Islet of Langerhans (tissue), 1 donor: ENCODE measurements at regions not wholly inside any gene's neighbourhood (a gene's known extent, or its start where the extent isn't known, plus 50 kb on each side); places are given as distances from the start of the nearest gene placed in this dataset.
"Not testable (repeated sequence)": the region's sequence is repeated elsewhere in the genome, so short reads cannot be mapped to it uniquely, and the experiment has no call there.

ENCODE experiments used
- FAIRE-seq: peaks from one replicate; lab custom pipeline; 2011; peaks lifted over from hg19 to GRCh38; lab: Jason Lieb, UNC

DNA sequence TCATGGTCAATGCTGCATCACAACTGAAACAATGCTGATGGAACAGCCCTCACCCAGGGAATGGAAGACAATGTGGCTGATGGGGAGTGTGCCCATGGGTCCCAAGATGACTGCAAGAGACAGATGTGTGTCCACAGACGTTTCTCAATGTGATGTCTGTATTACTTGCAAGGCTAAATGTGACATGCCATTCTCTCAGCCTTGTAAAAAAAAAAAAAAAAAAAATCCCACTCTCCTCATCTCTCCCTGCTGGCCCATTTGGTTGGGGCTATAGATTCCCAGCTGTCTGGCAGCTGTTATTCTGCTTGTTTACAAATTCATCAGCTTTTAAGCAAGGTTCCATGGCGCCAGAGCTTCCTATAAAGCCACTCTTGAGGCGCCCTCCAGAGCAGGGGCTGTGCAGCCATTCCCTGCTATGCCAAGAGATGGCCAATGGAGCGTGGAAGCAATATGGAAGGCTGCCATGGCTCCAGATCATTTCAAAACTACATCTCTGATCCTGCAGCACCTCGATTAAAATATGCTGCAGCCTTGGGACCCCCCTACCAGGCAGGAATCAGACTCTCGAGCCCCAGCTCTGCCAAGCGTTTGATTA is 294.8 kb downstream of the FOXO1 start:
- FAIRE-seq, result no peak

- not testable (repeated sequence) for FAIRE-seq
These were observed 292.8 kb downstream of the FOXO1 start for GRCh38 chr13:40373608-40374007.

DNA sequence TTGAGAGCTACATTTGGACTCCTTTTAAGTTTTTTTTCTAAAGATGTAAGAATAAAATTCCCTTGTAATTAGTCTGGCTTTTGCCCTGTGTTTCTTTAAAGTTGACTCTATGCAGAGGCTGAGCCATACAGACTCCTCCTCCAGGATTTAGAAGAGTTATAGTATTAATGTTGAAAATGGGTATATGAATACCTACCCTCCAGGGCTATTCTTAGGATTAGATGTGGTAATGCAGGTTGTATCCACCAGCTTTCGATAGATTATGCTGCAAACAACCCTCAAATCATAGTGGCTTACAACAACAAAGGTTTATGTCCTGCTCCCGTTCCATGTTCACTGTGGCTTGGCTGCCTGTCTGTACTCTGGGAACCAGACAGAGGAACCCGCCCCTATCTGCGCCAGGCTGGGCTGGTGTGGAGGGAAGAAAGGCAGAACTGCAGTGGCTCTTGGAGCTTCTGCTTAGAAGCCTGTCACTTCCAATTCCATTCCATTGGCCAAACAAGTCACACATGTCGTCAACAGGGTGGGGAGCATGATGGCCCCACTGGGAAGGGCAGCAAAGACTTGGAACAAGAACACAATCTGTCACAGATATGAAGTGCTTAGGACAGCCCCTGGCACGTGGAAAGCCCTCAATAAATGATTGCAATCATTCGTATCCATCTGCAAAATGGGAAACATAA is 290.8 kb downstream of the FOXO1 start:
- FAIRE-seq, result no peak

DNA sequence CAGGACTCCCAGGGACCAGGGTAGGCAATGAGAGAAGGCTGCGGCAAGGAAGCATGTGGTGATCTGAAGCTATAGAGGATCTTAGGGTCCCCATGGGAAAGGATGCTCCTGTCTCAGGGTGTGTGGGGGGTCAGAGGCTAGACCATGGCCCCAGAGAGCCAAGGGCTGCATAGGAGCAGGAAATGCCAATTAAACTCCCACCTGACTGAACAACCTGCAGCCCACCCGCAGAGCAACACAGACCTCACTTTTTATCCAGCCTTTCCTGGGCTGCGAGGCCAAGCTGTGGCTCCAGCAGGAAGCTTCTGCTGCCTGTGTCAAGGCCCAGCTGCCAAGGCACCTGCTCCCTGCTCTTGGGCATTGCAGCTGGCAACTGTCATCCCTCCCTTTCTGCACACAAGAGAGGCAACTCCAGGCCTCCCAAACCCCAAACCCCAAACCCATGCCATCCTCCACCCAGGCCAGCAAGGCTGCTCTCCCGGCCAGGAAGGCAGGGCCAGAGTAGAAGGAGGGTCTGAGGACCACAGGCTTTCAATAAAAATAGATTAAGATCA is 290.1 kb downstream of the FOXO1 start:
- FAIRE-seq, result no peak

DNA sequence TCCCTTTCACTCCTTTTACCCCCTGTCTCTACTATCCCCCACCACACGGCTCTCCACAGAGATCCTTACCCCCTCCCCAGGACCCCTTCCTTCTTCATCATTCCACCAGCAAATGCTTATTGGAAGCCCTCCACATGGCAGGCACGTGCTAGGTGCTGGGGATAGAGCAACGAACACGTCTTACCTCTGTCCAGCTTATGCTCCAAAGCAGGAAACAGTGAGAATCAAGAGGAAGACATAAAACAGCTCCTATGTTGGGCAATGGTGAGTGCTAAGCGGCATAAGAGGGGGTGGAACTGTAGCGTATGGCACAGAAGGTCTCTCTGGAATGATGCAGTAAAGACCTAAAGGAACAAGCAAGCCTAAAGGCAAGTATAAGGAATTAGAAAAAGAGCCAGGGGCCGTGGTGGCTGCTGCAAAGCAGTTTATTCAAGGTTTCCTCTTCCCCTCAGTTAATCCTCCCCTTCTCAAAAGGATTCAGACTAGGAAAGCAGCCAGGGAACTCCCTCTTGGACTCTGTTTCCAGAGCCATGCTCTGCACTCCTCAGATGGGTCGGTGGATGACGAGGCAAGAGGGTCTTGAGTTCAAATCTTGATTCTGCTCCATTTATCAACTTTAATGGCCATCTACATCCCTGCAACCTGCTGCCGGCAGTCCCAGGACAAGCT is 289.4 kb downstream of the FOXO1 start:
- FAIRE-seq, result no peak

- no peak for FAIRE-seq
These were observed 288.7 kb downstream of the FOXO1 start for GRCh38 chr13:40377783-40378182.

GRCh38 chr13:40379196-40379595 is 287.2 kb downstream of the FOXO1 start:
- no peak for FAIRE-seq

GRCh38 chr13:40379794-40380578 is 286.5 kb downstream of the FOXO1 start:
- no peak for FAIRE-seq

DNA sequence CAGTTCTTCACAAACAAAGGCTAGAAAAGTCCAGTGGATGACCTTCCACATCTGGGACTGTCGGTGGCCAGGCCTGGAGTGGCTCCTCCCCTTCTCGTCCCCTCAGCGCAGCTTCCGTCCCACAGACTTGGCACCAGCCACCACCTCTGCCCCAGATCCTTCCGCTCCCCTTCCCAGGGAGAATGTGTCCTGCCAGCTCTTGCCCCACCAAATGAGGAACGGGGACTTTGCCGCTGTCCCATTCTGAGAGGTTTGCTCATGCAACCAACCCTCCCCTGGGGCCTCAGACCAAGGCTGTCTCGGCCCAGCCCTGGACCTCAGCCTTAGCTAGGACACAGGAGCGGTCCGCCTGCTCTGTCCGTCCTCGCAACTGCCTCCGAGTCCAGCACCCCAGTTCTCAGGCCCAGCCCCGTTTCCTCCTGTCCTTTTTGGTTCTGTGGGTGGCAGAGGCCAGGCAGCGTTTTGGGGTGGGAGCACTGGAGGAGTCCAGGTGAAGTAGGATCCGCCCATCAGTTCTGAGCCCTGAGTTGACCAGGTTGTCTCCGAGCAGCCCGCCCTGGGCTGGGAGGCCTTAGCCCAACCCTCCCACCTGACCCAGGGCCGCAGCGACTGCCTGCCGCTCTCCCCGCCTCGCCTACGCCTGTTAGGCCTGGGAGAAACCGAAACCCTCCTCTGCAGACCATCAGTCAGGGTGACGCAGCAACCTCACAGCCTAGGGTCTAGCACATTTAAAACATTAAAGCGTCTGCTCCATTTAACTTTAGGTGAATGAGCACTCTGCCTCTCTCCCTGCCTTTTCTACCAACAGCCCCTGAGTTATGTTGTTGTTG is 284.3 kb downstream of the FOXO1 start:
- FAIRE-seq, result no peak

DNA sequence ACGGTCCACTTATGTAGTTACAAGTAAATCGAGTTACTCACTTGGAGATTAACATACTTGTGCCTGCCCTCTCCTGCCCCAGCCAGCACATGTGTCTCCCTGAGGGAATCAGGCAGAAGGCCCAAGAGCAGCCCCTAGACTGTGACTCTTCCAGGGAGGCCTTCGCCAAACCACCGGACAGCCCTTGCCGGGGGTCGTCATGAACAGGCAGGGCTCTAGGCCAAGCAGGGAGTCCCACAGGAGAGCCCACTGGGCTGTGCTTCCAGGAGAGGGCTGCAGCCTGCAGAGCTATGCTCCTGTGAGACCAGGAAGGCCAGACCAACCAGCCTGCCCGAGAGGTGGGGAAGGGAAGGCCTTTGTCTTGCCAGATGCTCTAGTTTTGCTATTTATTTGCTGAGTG is 283.3 kb downstream of the FOXO1 start:
- FAIRE-seq, result no peak

- FAIRE-seq, result no peak
These were observed 282.6 kb downstream of the FOXO1 start for GRCh38 chr13:40383885-40384284.

DNA sequence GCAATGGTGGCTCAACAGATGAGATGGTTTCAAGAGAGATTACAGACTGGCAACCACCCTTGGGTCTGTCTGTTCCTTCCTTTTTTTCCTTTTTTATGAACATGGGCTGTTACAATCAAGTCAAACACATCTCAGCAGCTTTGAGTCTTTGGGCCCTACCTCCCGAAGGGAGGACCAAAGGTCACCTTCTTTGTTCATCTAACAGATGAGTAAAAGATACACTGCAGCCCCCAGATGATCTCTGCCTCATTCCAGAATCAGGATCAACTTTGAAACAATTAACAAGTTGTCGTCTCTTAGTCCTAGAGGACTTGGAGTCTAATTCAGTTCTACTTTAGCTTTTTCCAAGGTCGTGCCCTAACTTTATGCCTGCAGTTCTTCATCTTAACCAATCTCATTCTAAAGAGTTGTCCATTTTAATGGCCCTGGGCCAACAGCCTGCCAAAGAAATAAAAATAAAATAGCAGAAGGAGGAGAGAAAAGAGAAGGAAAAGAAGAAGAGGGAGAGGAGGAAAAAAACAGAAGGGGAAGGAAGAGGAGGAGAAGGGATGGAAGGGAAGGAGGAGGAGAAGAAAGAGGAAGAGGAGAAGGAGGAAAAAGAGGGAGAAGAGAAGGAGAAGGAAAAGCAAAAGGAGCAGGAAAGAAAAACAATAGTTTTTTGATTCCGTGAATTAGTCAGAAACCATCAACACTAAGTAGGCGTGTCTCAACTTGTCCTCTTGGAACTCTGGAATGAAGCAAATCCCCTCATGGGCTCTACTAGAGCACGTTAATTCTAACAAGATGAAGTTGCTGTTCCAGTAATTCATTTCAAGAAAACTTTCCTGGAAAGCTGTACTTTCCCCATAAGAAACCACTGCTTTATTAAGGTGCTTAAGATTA is 281.2 kb downstream of the FOXO1 start:
- FAIRE-seq, result no peak

GRCh38 chr13:40385858-40386180 is 280.6 kb downstream of the FOXO1 start:
- no peak for FAIRE-seq

GRCh38 chr13:40386586-40386985 is 279.9 kb downstream of the FOXO1 start:
- no peak for FAIRE-seq

- no peak for FAIRE-seq
These were observed 278.7 kb downstream of the FOXO1 start for GRCh38 chr13:40387775-40388174.

DNA sequence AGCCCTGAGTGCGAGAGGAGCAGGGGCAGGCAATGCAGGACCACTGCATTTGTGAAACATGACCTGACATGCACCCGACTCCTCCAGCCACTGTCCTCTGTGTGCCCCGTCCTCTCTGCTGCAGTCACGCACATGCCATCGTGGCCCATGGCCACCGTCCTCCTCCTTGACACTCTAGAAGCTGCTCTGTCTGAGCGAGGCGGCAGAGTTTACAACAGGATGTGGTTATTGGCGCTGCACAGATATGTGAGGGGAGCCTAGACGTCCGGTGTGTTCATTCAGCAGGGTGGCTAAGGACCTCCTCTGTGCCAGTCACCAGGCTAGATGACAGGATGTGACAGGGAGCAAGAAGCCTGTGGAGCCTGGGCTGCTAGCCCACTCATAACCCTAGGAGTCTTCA is 277.8 kb downstream of the FOXO1 start:
- FAIRE-seq, result no peak

GRCh38 chr13:40389081-40389641 is 277.3 kb downstream of the FOXO1 start:
- FAIRE-seq, result no peak

- no peak for FAIRE-seq
These were observed 276.0 kb downstream of the FOXO1 start for GRCh38 chr13:40390401-40390916.

GRCh38 chr13:40391788-40392187 is 274.7 kb downstream of the FOXO1 start:
- no peak for FAIRE-seq

DNA sequence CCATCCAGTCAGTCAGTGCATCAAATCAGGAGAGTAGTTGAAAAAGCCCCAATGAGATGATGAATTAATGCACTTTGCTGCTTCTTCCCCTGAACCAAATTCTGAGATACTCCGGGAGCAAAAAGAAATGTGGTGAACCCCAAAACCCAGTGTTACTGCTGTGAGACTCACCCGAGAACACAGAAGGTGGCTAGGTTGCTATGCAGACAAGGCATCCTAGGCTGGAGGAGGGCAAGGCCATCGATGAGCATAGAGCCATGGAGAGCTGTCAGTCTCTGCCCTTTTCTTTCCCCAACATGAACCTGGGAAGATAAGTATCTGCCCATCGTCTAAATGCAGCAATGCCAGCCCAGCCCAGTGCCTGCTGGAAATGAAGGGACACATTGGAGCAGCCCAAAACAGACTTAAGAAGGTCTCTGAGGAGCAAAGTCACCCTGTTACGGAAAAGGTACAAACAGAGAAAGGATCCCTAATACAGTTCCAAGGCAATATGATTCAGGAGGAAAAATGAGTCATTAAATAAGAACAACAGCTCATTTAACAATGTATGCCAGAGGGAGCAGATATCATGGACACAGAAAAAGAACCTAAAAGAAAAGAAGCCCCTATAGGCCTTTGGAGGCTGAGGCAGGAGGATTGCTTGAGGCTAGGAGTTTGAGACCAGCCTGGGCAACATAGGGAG is 272.0 kb downstream of the FOXO1 start:
- no peak for FAIRE-seq
